HEK293 (cell line): ENCODE measurements at regions not wholly inside any gene's neighbourhood (a gene's known extent, or its start where the extent isn't known, plus 50 kb on each side); places are given as distances from the start of the nearest gene placed in this dataset.
"Not testable (repeated sequence)": the region's sequence is repeated elsewhere in the genome, so short reads cannot be mapped to it uniquely, and the experiment has no call there.

Source experiments
- CTCF ChIA-PET: fragments of 350-600 bp; formaldehyde crosslinking; extraction: SDS; loops from one replicate; lab custom pipeline; 2021; ENCODE audit warnings: antibody characterized with exemption; lab: Yijun Ruan, JAX
- POLR2A ChIA-PET: fragments of 300-600 bp; formaldehyde crosslinking; extraction: SDS; loops from one replicate; lab custom pipeline; 2020; ENCODE audit warnings: antibody characterized with exemption, inconsistent platforms; lab: Yijun Ruan, JAX
- H3K27ac ChIP-seq: fragments of 200-500 bp; sonication (Bioruptor generic); 2 replicates; pipeline ENCODE4 v1.5.1; 2014; ENCODE audit warnings: low read depth, low read length, control low read depth, inconsistent platforms; ENCODE audit errors: extremely low read depth
- H3K36me3 ChIP-seq, 2 experiments: fragments of 200-500 bp in 1 of 2; sonication (Bioruptor generic) in 1 of 2; 1 replicate in 1 of 2; 2 replicates in 1 of 2; pipeline ENCODE4 v1.5.1; 2014 to 2017; ENCODE audit warnings: inconsistent platforms in 2 of 2, low read length in 2 of 2; ENCODE audit not compliant: control insufficient read depth in 2 of 2, insufficient read depth in 1 of 2
- H3K4me1 ChIP-seq: fragments of 200-500 bp; sonication (Bioruptor generic); 2 replicates; pipeline ENCODE4 v1.5.1; 2014; ENCODE audit warnings: mild to moderate bottlenecking, low read length, inconsistent platforms; ENCODE audit not compliant: control insufficient read depth, insufficient read depth
- H3K4me3 ChIP-seq: 2 replicates; pipeline ENCODE4 v1.5.1; 2011; ENCODE audit warnings: low read depth, mild to moderate bottlenecking, control low read depth, low read length, moderate library complexity
- H3K9me3 ChIP-seq: fragments of 200-500 bp; sonication (Bioruptor generic); 2 replicates; pipeline ENCODE4 v1.5.1; 2014; ENCODE audit warnings: low read depth, low read length, inconsistent platforms; ENCODE audit not compliant: control insufficient read depth, insufficient read depth
- AEBP2 ChIP-seq: fragments of 450-650 bp; formaldehyde crosslinking; IDR thresholded peaks from 2 replicates; pipeline ENCODE4 v1.5.1; 2016; ENCODE audit warnings: missing biosample characterization, missing genetic modification characterization, borderline replicate concordance
- BCL11B ChIP-seq: fragments of 450-650 bp; formaldehyde crosslinking; IDR thresholded peaks from 2 replicates; pipeline ENCODE4 v1.5.1; 2016; ENCODE audit warnings: low read depth, missing biosample characterization, missing genetic modification characterization
- BCL6B ChIP-seq: fragments of 450-650 bp; formaldehyde crosslinking; IDR thresholded peaks from 2 replicates; pipeline ENCODE4 v1.5.1; 2017; ENCODE audit warnings: missing biosample characterization, missing genetic modification characterization
- ELK4 ChIP-seq: IDR thresholded peaks from 2 replicates; pipeline ENCODE4 v1.6.1; 2011; ENCODE audit warnings: mild to moderate bottlenecking, low read depth, low read length, borderline replicate concordance
- KLF17 ChIP-seq: fragments of 450-650 bp; formaldehyde crosslinking; IDR thresholded peaks from 2 replicates; pipeline ENCODE4 v1.5.1; 2016; ENCODE audit warnings: missing biosample characterization, missing genetic modification characterization
- KLF9 ChIP-seq: fragments of 450-650 bp; formaldehyde crosslinking; IDR thresholded peaks from 2 replicates; pipeline ENCODE4 v1.5.1; 2016; ENCODE audit warnings: missing biosample characterization, missing genetic modification characterization, low read depth
- PRDM6 ChIP-seq: fragments of 450-650 bp; formaldehyde crosslinking; IDR thresholded peaks from 2 replicates; pipeline ENCODE4 v1.5.1; 2017; ENCODE audit warnings: missing biosample characterization, missing genetic modification characterization
- REPIN1 ChIP-seq: fragments of 450-650 bp; formaldehyde crosslinking; IDR thresholded peaks from 2 replicates; pipeline ENCODE4 v1.5.1; 2017; ENCODE audit warnings: missing biosample characterization, missing genetic modification characterization, low read depth
- ZBTB8A ChIP-seq: fragments of 450-650 bp; formaldehyde crosslinking; IDR thresholded peaks from 2 replicates; pipeline ENCODE4 v1.5.1; 2016; ENCODE audit warnings: missing biosample characterization, missing genetic modification characterization
- ZFHX2 ChIP-seq: fragments of 450-650 bp; formaldehyde crosslinking; conservative IDR thresholded peaks from 2 replicates; pipeline ENCODE4 v1.5.1; 2016; ENCODE audit warnings: missing biosample characterization, missing genetic modification characterization
- ZIC2 ChIP-seq: fragments of 450-650 bp; formaldehyde crosslinking; IDR thresholded peaks from 2 replicates; pipeline ENCODE4 v1.5.1; 2016; ENCODE audit warnings: missing biosample characterization, missing genetic modification characterization
- ZNF10 ChIP-seq: fragments of 450-650 bp; formaldehyde crosslinking; IDR thresholded peaks from 2 replicates; pipeline ENCODE4 v1.5.1; 2017; ENCODE audit warnings: missing biosample characterization, missing genetic modification characterization
- ZNF121 ChIP-seq: fragments of 450-650 bp; formaldehyde crosslinking; IDR thresholded peaks from 2 replicates; pipeline ENCODE4 v1.5.1; 2016; ENCODE audit warnings: missing biosample characterization, missing genetic modification characterization
- ZNF221 ChIP-seq: fragments of 450-650 bp; formaldehyde crosslinking; IDR thresholded peaks from 2 replicates; pipeline ENCODE4 v1.5.1; 2017; ENCODE audit warnings: missing biosample characterization, missing genetic modification characterization, borderline replicate concordance
- ZNF266 ChIP-seq: fragments of 450-650 bp; formaldehyde crosslinking; IDR thresholded peaks from 2 replicates; pipeline ENCODE4 v1.5.1; 2016; ENCODE audit warnings: missing biosample characterization, missing genetic modification characterization, low read depth
- ZNF350 ChIP-seq: fragments of 450-650 bp; formaldehyde crosslinking; IDR thresholded peaks from 2 replicates; pipeline ENCODE4 v1.5.0; 2017; ENCODE audit warnings: missing biosample characterization, mild to moderate bottlenecking, missing genetic modification characterization
- ZNF391 ChIP-seq: fragments of 450-650 bp; formaldehyde crosslinking; IDR thresholded peaks from 2 replicates; pipeline ENCODE4 v1.5.1; 2016; ENCODE audit warnings: low read depth, missing biosample characterization, missing genetic modification characterization, borderline replicate concordance
- ZNF544 ChIP-seq: fragments of 450-650 bp; formaldehyde crosslinking; IDR thresholded peaks from 2 replicates; pipeline ENCODE4 v1.5.0; 2017; ENCODE audit warnings: missing biosample characterization, missing genetic modification characterization

GRCh38 chr1:2957329-2957728, 63.9 kb upstream of the ACTRT2 start:
- no peaks in the 10 kb centered on the region for H3K4me1 ChIP-seq
- CTCF ChIA-PET, result interaction anchor here (0.8 kb wide), 1 partner anchor 16 kb away, joined by 4 read pairs; no protein-coding TSS in a partner anchor
- no peak for TF ChIP-seq AEBP2 (tag by site-specific recombination)
- TF ChIP-seq BCL11B (tag by site-specific recombination), result no peak
- no peak for TF ChIP-seq KLF17 (tag by site-specific recombination)
- TF ChIP-seq ZBTB8A (tag by site-specific recombination), result no peak
- no peak for TF ChIP-seq ZNF121
- TF ChIP-seq ELK4, result no peak
- TF ChIP-seq ZNF221 (tag by site-specific recombination), result no peak
- no peak for TF ChIP-seq PRDM6 (tag by site-specific recombination)
- no peak for TF ChIP-seq ZNF544
- no peak for TF ChIP-seq ZNF391 (tag by site-specific recombination)
- no peak for TF ChIP-seq ZNF10 (tag by site-specific recombination)
- no peak for TF ChIP-seq KLF9 (tag by site-specific recombination)
- TF ChIP-seq ZNF266 (tag by site-specific recombination), result no peak
- TF ChIP-seq BCL6B (tag by site-specific recombination), result no peak
- no peak for TF ChIP-seq ZFHX2 (tag by site-specific recombination)
- no peak for TF ChIP-seq REPIN1 (tag by site-specific recombination)
- no peak for TF ChIP-seq ZNF350
- TF ChIP-seq ZIC2 (tag by site-specific recombination), result no peak
- no peak overlapping the region for H3K27ac ChIP-seq
- POLR2A ChIA-PET, result no interaction called here
- no peaks in the 10 kb centered on the region; the same call in 1 of the 2 replicates for H3K9me3 ChIP-seq
- H3K36me3 ChIP-seq, result no peaks in the 10 kb centered on the region
- H3K4me3 ChIP-seq, result no peak overlapping the region

- POLR2A ChIA-PET, H3K27ac ChIP-seq, H3K36me3 ChIP-seq, H3K4me1 ChIP-seq, H3K9me3 ChIP-seq, H3K4me3 ChIP-seq, CTCF ChIA-PET: not testable (repeated sequence)
Observed at GRCh38 chr1:2959881-2960280, 61.4 kb upstream of the ACTRT2 start.
